ENCODE measurements at regions not wholly inside any gene's neighbourhood (a gene's known extent, or its start where the extent isn't known, plus 50 kb on each side); places are given as distances from the start of the nearest gene placed in this dataset.

GRCh38 chr1:204780630-204781029 lies 90.0 kb upstream of the NFASC start:
- TF ChIP-seq, protein P1, sequence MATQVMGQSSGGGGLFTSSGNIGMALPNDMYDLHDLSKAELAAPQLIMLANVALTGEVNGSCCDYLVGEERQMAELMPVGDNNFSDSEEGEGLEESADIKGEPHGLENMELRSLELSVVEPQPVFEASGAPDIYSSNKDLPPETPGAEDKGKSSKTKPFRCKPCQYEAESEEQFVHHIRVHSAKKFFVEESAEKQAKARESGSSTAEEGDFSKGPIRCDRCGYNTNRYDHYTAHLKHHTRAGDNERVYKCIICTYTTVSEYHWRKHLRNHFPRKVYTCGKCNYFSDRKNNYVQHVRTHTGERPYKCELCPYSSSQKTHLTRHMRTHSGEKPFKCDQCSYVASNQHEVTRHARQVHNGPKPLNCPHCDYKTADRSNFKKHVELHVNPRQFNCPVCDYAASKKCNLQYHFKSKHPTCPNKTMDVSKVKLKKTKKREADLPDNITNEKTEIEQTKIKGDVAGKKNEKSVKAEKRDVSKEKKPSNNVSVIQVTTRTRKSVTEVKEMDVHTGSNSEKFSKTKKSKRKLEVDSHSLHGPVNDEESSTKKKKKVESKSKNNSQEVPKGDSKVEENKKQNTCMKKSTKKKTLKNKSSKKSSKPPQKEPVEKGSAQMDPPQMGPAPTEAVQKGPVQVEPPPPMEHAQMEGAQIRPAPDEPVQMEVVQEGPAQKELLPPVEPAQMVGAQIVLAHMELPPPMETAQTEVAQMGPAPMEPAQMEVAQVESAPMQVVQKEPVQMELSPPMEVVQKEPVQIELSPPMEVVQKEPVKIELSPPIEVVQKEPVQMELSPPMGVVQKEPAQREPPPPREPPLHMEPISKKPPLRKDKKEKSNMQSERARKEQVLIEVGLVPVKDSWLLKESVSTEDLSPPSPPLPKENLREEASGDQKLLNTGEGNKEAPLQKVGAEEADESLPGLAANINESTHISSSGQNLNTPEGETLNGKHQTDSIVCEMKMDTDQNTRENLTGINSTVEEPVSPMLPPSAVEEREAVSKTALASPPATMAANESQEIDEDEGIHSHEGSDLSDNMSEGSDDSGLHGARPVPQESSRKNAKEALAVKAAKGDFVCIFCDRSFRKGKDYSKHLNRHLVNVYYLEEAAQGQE (IDR thresholded peaks at IDR 0.05; ENCODE audit: low read depth): no peak
- TF ChIP-seq TAF1 (IDR thresholded peaks at IDR 0.05; ENCODE audit: low read depth) (no peak), NFIC (IDR thresholded peaks at IDR 0.05) (no peak), EP300 (IDR thresholded peaks at IDR 0.05; ENCODE audit: borderline replicate concordance) (no peak), RAD21 (IDR thresholded peaks at IDR 0.05; ENCODE audit: low read depth) (no peak), MAX (IDR thresholded peaks at IDR 0.05) (no peak), FOXM1 (IDR thresholded peaks at IDR 0.05; ENCODE audit: borderline replicate concordance, low read depth) (no peak), CREB1 (IDR thresholded peaks at IDR 0.05; ENCODE audit: low read depth) (no peak), CEBPB (IDR thresholded peaks at IDR 0.05) (no peak), EGR1 (IDR thresholded peaks at IDR 0.05) (no peak), TCF12 (IDR thresholded peaks at IDR 0.05; ENCODE audit: low read depth) (no peak)

Data from Ishikawa (cell line).